Dermis blood vessel endothelial cell (primary cell): ENCODE measurements at regions not wholly inside any gene's neighbourhood (a gene's known extent, or its start where the extent isn't known, plus 50 kb on each side); places are given as distances from the start of the nearest gene placed in this dataset.
"Not testable (repeated sequence)": the region's sequence is repeated elsewhere in the genome, so short reads cannot be mapped to it uniquely, and the experiment has no call there.

Experiments used
- DNase-seq: peaks from one replicate; pipeline ENCODE4 v3.0.0; 2010

DNA sequence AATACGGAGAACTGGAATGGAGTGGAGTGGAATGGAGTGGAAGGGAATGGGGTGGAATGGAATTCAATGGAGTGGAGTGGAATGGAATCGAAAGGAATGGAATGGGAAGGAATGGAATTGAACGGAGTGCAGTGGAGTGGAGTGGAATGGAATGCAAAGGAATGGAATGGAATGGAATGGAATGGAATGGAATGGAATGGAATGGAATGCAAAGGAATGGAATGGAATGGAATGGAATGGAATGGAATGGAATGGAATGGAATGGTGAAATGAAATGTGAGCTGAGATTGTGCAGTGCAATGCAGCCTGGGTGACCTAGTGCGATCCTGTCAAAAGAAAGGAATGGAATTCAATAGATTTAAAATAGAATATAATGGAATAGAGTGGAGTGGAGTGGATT lies 357.3 kb upstream of the WSB1 start:
- DNase-seq = not testable (repeated sequence)

DNA sequence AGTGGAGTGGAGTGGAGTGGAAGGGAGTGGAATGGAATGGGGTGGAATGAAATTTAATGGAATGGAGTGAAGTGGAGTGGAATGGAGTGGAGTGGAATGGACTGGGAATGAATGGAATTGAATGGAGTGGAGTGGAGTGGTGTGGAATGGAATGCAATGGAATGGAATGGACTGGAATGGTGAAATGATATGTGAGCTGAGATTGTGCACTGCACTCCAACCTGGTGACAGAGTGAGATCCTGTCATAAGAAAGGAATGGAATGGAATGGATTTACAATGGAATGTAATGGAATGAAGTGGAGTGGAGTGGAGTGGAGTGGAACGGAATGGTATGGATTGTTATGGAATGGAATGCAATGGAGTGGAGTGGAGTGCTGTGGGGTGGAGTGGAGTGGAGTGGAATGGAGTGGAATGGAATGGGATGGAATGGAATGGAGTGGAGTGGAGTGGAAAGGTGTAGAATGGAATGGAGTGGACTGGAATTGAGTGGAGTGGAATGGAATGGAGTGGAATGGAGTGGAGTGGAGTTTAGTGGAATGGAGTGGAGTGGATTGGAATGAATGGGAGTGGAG lies 356.1 kb upstream of the WSB1 start:
- DNase-seq = not testable (repeated sequence)

DNA sequence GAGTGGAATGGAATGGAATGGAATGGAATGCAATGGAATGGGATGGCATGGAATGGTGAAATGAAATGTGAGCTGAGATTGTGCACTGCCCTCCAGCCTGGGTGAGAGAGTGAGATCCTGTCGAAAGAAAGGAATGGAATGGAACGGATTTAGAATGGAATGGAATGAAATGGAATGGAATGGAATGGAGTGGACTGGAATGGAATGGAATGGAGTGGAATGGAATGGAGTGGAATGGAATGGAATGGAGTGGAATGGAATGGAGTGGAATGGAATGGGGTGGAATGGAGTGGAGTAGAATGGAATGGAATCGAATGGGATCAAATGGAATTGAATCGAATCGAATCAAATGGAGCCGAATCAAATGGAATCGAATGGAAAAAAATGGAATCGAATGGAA lies 354.2 kb upstream of the WSB1 start:
- DNase-seq = not testable (repeated sequence)

DNA sequence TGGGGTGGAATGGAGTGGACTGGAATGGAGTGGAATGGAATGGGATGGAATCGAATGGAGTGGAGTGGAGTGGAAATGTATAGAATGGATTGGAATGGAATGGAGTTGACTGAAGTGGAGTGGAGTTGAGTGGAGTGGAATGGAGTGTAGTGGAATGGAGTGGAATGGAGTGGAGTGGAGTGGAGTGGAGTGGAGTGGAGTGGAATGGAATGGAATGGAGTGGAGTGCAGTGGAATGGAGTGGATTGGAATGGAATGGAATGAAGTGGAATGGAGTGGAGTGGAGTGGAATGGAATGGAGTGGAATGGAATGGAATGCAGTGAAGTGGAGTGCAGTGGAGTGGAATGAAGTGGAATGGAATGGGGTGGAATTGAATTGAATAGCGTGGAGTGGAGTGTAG lies 353.3 kb upstream of the WSB1 start:
- DNase-seq = not testable (repeated sequence)

DNA sequence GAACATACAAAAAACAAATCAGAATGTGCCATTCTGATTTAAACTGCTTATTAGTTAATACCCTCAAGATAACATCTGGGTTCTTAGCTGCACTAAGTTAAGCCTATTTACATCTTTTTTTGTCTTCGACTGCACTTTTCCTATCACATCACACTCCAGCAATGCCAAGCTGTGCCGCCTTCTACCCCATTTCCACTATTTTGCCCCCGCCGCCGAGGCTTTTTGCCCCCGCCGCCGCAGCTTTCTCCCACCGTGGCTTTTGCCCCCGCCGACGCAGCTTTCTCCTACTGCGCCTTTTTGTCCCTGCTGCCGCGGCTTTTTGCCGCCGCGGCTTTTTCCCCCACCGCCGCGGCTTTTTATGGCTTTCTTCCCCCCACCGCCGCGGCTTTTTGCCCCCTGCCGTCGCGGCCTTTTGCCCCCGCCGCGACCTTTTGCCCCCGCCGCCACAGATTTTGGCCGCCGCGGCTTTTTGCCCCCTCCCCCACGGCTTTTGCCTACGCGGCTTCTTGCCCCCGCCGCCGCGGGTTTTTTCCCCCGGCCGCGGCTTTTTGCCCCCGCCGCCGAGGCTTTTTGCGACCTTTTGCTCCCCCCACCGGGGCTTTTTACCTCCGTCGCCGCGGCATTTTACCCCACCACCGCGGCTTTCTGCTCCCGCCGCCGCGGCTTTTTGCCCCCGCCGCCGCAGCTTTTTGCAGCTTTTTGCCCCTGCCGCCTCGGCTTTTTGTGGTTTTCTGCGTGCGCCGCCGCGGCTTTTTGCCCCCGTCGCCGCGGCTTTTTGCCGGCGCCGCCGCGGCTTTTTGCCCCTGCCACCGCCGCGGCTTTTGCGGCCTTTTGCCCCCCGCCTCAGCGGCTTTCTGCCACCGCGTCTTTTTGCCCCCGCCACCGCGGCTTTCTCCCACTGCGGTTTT lies 331.4 kb upstream of the WSB1 start:
- no peak for DNase-seq

DNA sequence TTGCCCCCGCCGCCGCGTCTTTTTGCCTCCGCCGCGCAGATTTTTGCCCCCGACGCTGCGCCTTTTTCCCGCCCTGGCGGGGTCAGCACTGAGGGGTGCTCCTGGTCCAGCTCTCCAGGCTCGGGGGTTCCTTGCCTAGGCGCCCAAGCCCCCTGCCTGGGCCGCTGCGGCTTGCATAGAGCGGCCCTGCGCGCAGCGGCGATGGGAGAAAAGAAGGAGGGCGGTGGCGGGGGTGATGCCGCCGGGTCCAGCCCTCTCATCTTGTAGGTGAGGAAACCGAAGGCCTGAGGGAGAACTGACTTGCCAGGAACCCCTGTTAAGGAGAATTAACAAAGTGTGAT lies 330.8 kb upstream of the WSB1 start:
- DNase-seq = no peak

DNA sequence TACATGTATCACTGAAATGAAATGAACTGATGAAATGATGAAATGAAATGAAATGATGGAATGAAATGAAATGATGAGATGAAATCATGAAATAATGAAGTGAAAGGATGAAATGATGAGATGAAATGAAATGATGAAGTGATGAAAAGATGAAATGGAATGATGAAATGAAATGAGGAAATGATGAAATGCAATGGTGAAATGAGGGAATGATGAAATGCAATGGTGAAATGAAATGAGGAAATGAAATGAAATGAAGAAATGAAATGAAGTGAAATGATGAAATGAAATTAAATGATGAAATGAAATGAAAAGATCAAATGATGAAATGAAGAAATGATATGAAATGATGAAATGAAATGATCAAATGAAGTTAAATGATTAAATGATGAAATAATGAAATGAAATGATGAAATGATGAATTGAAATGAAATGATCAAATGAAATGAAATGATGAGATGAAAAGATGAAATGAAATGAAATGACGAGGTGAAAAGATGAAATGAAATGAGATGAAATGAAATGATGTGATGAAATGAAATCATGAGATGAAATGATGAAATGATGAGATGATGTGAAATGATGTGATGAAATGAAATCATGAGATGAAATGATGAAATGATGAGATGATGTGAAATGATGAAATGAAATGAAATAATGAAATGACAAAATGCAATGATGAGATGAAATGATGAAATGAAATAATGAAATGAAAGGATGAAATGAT lies 327.9 kb upstream of the WSB1 start:
- not testable (repeated sequence) for DNase-seq

DNA sequence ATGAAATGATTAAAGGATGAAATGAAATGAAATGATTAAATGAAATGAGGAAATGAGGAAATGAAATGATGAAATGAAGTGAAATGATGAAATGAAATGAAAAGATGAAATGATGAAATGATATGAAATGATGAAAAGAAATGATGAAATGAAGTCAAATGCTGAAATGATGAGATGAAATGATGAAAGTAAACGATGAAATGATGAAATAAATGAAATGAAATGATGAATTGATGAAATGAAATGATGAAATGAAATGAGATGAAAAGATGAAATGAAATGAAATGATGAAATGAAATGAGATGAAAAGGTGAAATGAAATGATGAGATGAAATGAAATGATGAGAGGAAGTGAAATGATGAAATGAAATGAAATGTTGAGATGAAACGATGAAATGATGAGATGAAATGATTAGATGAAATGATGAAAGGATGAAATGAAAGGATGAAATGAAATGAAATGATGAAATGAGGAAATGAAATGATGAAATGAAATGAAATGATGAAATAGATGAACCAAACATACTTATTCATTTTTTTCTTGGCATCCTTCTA lies 327.2 kb upstream of the WSB1 start:
- not testable (repeated sequence) for DNase-seq

DNA sequence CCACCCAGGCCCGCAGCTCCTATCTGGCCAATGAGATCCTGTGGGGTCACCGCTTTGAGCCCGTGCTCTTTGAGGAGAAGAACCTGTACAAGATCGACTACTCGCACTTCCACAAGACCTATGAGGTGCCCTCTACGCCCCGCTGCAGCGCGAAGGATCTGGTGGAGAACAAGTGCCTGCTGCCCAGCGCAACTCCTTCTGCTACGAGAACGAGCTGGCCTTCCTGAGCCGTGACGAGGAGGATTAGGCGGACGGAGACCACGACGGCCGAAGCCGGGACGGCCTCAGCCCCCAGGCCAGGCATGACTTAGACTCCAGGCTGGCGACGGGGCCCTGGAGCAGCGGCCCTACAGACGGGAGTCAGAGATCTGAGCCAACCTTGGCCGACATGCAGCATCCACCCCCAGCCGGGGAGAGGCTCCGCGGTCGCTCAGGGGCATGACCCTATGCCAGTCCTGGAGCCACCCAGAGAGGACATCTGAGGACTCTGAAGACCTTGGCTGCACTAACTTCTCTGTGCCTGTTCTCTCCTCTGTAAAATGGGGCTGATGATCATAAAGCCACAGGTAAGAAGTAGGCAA lies 312.0 kb upstream of the WSB1 start:
- not testable (repeated sequence) for DNase-seq

DNA sequence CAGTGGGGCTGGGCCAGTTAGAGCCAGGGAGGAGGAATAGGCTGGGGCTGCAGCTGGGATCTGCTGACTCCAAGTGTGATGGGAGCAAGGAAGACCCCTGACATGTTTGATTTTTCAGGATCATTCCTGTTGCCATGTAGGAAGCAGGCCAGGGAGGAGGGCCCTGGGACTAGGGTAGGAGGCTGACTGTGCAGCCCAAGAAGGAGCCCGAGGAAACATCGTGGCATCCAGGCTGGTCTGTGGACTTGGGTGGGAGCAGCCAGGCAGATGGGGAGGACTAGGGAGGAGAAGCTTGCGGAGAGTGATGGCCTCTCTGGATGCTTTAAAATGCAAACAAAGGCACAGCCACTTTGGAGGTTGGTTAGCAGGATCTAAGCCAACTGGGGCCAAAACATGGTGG lies 311.4 kb upstream of the WSB1 start:
- not testable (repeated sequence) for DNase-seq

DNA sequence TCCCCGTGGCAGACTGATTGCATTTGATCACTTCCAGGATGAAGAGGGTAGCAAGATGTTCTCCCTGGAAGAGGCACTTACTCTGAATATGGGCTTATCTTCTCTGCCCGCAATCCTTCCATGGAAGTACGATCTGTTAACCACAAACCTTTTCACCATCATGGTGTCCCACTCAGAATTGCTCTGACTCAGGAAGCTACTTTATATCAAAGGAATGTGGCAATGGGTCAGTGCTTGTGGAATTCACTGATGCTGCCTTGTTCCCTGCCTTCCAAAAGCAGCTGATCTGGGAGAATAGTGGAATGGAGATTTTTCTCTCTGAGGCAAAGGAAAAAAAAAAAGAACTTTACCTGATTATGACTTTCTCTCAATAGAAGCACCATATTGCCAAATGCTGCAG lies 306.1 kb upstream of the WSB1 start:
- not testable (repeated sequence) for DNase-seq

DNA sequence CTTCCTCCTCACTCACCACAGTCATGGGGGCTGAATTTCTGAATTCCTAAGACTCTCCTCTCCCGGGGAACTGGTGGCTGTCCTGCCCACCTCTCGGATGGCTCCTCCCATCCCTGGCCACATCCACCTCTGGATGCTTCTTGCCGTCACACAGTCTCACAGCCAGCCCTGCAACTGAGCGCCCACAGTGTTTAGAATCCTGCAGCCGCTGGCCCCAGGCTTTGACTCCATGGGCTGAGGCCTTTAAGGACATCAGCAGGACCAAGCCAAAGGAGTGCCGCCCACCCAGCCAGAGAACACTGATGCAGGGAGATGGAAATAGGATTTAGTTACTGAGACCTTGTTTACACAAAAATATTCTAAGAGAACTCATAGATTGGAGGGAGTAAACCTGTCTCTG lies 299.3 kb upstream of the WSB1 start:
- DNase-seq = not testable (repeated sequence)

DNA sequence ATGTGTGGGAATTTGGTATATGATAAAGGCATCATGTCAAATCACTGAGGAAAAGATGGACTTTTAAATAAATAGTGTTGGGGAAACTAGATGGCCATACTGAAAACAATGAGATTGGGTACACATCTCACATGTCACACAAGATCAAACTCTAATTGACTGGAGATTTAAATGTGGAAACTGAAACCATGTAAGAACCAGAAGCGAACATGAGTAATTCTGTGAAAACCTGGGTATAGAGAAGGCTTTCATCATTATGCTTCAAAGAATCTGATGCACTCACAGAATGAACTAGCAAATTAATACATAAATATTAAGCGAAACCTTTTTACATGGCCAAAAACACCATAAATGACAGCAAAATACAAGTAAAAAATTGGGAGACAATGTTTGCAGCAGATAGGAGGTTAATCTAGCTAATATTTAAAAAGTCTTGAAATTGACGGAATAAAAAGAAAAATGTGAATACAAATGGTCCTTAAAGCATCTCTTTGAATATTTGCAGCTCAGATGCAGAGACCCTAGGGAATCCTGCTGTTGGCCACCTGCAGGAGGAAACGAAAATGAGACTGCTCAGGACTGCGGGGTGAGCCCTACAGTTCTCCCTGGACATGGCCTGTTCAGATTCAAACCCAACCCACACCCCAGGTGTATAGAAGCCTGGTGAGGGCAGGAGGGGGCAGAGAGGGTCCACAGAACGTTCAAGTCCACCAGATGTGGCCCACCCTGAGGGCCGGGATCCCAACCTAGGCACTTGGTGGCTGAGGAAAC lies 297.6 kb upstream of the WSB1 start:
- not testable (repeated sequence) for DNase-seq

DNA sequence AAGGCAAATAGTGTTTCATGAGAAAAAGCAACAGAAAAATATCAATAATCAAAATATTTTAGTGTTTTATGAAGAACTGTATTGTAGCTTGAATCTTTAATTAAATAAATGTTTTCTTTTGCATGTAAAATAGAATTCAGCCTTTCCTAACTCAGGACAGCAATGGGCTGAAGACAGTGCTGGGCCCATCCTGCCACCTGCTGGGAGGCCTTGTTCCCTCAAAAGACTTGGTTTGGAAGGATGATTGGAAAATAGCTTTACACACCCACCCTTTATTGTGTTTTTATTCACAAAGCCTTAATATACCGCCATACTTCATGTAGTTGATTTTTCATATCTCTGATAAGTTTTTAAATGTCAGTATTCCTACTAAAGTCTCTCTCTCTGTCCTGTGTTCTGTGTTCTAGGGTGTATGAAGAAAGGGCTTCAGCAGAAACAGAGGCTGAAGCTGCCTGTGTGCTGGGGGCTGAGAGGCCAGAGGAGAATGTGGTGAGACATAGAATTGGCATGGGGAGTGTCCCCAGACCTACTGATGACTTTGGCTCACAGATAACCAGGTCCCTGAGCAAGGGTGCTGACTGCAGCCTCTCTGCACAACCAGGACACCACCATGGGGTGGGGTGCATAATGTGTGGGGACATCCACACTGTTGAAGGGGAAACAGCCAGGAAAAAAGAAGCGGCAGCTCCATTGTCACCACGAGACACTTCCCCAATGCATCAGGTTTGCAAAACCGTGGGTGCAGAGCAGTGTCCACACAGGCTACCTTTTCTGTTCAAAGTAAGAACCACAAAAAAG lies 286.0 kb upstream of the WSB1 start:
- not testable (repeated sequence) for DNase-seq

DNA sequence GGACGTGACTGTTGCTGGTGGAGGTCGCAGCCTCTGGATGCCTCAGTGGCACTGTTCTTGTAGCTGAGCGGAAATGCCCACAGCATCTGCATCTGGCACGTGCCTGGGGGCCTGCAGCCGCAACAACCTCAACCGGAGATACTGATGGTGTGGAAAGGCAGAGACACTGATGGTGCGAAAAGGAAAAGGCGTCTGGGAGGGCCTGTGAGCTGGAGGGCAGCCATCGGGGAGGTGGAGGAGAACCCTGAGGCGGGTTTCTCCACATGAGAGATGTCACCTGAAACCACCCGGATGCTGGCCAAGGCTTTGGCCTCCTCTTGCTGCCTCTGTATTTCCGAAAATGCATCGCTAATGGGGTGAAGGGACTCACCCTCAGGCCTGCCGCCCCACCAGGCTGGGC lies 284.8 kb upstream of the WSB1 start:
- no peak for DNase-seq

DNA sequence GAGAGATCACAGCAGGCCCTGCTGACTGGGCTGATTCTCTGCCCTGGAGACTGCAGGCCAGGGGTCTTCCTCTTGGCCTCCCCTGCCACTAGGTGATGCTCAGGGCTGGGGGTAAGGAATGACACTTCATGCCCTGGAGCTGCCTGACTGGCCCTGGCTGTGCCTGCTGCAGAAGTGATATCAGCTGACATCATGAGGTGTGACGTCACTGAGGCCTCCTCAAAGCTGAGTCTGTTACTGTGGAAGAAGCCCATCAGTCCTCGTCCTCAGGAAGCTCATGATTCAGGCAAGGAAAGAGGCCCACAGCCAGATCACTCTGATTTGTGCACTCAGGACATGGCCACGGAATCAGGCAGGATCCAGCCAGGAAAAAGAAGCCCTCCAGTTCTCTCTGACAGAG lies 283.8 kb upstream of the WSB1 start:
- DNase-seq = not testable (repeated sequence)

DNA sequence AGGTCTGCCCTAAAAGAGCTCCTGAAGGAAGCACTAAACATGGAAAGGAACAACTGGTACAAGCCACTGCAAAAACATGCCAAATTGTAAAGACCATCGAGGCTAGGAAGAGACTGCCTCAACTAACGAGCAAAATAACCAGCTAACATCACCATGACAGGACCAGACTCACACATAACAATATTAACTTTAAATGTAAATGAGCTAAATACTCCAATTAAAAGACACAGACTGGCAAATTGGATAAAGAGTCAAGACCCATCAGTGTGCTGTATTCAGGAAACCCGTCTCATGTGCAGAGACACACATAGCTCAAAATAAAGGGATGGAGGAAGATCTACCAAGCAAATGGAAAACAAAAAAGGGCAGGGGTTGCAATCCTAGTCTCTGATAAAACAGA lies 263.4 kb upstream of the WSB1 start:
- not testable (repeated sequence) for DNase-seq

DNA sequence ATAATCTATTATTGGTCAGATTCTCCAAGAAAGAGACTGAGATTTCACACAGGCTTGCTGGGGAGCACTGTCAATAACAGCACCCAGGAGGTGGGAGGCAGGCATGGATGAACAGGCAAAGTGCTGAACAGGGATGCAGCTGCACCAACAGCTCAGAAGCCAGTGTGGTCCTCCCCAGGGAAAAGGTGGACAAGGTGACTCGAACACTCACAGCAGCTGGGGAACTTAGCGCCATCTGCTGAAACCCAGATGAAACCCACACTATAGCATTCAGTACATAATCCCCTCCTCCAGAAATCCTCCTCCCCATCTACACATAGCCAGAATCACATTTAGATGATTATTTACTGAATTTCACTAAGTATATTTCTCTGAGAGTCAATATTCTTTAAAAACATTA lies 255.2 kb upstream of the WSB1 start:
- DNase-seq = no peak

DNA sequence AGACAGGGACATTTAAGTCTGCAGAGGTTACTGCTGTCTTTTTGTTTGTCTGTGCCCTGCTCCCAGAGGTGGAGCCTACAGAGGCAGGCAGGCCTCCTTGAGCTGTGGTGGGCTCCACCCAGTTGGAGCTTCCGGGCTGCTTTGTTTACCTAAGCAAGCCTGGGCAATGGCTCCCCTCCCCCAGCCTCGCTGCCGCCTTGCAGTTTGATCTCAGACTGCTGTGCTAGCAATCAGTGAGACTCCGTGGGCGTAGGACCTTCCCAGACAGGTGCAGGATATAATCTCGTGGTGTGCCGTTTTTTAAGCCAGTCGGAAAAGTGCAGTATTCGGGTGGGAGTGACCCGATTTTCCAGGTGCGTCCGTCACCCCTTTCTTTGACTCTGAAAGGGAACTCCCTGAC lies 248.9 kb upstream of the WSB1 start:
- DNase-seq = not testable (repeated sequence)

DNA sequence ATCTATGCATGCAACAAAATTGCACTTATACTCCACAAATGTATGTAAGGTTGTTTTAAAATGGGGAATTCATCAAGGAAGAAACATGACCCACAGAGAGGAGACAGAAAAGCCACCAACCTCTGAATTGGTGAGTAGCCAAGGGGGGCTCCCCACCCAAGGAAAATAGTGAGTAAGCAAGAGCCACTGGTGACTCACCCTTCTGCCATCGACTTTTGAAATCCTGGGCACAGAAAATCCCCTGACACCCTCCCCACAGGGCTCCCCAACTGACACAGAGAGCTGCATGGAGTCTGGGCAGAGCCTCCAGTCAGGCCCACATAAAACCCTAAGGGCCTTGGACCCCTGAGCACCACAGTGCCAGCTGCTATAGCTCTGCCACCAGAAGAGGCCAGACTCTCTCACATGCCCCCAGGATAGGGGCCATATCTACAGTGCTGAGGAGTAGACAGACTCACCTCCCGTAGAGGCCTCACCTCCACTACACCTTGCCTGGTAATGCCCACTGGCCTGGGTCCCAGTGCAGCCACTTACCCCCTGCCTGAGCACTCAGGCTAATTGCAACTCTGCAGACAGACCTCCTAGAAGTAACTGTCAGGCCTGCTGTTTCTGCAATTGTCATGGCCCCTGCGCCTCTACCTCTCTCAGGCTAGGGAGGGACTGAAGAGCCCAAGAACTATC lies 244.7 kb upstream of the WSB1 start:
- no peak for DNase-seq

DNA sequence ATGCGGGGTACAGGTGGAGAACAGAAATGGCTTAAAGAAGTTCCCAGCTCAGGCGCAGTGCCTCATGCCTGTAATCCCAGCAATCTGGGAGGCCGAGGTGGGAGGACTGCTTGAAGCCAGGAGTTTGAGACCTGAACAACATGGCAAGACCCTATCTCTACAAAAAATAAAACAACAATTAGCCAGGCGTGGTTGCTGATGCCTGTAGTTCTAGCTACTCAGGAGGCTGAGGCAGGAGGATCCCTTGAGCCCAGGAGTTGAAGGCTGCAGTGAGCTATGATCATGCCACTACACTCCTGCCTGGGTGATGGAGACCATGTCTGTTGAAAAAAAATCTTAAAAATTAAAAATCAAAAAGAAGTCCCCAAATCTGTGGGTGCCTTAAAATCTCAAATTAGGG lies 228.3 kb upstream of the WSB1 start:
- no peak for DNase-seq
